Stimulated activated CD4-positive, alpha-beta T cell treated with anti-CD3 and anti-CD28 coated beads, Interleukin-2, amount 100 ng/mL, for 48 hours (primary cell): ENCODE measurements at regions not wholly inside any gene's neighbourhood (a gene's known extent, or its start where the extent isn't known, plus 50 kb on each side); places are given as distances from the start of the nearest gene placed in this dataset.

Experiments
- DNase-seq, 2 donors: peaks; one replicate each; pipeline ENCODE4 v3.0.0-alpha.2; 2020

DNA sequence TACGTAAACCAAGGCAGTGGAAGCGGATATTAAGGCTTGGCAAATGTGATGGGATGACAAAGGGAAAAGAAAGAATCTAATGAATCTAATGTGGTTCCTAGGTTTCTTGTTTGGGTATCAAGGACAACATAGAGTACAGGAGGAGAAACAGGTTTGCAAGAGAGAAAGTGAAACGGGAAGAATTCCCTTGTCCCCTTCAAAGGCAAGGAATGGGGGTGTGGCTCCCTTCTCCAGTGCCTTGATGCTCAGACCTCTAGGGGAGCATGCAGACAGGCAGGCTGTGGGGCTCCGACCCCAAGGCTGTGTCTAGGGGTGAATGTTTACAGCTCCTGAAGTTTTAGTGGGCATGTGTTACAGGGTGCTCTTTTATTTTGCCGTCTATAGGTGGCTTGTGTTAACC lies 317.5 kb upstream of the HSF2 start:
- DNase-seq: no peak

DNA sequence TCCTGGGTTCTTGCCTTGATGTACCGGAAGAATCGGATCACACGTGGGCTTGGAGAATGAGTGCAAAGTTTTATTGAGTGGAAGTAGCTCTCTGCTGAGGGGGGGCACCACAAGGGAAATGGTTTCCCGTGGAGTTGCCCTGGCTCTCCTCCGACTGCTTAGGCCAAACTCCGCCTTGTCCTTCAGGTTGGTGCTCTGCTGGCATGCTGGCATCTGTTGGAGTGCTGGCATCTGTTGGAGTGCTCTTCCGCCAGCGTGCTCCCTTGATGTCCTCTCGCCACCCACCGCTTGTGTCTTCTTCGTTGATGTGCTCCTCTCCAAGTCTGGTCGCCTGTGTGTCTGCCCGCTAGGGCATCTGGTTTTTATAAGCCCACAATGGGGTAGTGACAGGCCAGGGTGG lies 317.1 kb upstream of the HSF2 start:
- DNase-seq: no peak

DNA sequence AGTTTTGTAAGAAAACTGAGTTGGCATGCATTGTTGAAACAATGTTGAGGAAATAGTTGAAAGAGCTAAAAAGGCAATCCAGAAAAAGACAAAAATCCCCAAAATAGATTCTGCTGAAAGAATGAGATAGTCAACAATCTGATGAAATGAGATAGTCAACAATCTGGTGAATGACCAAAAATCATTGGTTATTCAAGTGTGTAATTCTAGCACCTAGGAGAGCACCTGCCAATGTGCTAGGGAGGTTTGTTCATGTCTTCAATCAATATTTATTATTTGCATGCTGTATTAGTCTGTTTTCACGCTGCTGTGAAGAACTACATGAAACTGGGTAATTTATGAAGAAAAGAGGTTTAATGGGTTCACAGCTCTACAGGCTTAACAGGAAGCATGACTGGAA lies 307.1 kb upstream of the HSF2 start:
- DNase-seq: no peak

DNA sequence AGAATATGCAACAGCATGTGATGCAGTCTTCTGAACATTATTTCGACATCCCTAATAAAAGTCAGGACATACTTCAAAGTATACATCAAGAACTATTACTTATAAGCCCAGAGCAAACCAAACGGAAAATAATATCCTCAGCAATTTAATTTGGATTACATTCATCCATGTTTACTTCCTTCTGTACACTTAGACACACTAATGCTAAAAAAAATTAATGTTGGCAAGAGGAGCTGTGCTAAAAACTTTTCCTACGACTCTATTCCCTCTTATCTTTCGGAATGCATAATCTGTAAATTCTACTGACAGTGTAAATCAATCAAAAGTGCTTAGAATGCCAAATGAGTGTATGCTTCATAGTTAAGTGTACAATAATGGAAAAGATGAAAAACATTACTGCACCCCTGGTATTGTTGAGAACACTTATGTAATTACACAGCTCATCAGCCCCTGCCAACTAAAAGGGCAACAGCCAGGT lies 301.2 kb upstream of the HSF2 start:
- no peak for DNase-seq

DNA sequence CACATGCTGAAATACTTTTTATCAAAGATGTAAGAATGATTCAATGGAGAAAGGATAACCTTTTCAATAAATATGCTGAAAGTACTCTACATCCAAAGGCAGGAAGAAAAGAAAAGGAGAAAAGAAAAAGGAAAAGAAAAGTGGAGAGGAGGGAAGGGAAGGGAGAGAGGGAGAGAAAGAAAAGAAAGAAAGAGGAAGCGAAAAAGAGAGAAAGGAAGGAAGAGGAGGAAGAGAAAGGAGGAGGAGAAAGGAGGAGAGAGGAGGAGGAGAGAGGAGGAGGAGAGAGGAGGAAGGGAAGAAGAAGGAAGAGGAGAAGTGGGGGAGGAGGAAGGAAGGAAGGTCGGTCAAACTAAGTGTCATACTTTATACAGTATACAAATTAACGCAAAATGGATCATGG lies 297.4 kb upstream of the HSF2 start:
- no peak for DNase-seq

DNA sequence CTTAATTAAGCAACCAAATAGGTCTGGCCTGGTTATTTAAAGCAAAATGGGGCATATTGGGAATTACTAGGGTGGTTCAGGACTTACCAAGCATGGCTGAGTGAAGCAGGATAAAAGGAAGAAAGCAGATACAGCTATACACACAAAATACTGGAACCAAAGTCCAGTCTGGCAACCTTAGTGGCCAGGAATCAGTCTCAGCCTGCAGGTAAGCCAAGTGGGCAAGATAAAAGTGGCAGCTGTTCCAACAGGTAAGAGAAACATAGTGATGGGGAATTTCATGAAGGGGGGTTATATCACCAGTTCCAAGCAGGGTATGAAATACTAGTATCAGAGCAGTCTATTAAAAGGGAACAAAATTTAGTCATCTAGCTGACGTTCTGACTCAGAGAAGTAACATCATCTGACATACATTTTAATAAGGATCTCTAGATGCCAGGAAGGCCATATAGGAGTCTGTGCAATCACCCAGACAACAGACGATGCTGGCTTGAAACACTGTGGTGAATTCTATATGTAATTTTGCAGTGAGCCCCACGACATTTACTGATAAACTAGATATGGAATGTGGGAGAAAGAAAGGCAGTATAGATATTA lies 292.1 kb upstream of the HSF2 start:
- DNase-seq: no peak

DNA sequence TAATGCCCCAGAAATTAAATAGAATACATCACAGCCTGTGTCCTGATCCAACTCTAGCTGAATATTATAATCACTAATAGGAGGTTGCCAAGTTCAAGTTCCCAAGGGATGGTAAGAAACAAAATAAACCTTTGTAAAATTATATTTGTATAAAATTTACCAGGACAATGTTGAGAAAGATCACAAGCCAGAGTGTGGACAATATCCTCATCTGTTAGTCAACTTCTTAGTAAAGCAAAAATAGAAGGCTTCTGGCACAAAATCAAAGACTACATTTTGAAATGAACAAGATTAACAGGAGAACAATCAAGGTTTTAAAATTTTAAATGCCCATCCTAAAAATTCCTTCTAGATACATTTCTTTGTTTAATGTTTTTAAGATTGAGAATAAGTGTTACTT lies 290.4 kb upstream of the HSF2 start:
- no peak for DNase-seq

DNA sequence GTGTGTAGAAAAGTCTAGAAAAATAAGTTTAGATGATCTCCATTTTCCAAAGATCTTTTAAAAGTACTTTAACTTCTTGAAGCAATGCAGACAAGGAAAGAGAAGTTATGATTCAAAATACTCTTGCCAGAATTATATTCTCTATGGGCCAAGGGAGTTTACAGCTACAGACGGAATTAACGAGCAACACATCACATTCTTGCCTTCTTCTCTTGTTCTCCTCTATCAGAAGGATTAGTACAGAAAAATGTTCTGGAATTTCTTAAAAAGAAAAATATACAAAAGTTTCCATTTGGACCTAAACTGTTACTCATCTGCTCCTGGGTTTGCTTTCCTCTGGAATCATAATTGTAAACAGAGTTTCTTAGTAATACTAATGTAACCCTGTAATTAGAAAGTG lies 284.7 kb upstream of the HSF2 start:
- no peak for DNase-seq

DNA sequence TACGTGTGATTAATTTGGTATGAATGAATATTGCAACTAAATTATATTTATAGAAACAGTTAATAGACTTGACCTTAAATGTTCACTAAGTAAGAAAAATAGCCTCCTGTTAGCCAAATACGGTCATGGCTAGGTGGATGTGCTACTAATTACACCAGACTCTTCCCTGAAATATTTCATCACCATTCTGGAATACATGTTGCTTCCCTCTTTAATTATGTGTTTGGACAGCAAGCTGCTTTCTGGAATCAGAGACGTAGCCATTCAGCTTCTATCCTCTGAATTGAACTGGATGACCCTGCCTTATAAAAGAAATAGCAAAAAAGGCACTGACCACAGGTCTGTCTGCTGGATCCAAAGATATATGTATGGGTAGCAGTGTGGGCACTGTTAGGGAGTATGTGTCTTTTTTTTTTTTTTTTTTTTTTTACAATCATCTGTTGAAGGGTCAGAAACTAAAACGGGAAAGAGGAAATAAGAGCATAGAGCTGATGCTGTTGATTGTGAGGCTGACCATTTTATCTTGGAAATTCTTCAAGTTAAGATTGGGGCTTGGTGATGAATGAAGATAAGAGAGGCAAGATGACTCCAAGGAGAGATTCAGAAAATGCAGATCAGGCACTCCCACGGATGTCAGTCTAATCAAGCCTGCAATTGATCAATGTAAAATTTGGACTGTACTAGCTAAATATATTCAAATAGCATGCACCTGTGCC lies 283.2 kb upstream of the HSF2 start:
- no peak for DNase-seq

DNA sequence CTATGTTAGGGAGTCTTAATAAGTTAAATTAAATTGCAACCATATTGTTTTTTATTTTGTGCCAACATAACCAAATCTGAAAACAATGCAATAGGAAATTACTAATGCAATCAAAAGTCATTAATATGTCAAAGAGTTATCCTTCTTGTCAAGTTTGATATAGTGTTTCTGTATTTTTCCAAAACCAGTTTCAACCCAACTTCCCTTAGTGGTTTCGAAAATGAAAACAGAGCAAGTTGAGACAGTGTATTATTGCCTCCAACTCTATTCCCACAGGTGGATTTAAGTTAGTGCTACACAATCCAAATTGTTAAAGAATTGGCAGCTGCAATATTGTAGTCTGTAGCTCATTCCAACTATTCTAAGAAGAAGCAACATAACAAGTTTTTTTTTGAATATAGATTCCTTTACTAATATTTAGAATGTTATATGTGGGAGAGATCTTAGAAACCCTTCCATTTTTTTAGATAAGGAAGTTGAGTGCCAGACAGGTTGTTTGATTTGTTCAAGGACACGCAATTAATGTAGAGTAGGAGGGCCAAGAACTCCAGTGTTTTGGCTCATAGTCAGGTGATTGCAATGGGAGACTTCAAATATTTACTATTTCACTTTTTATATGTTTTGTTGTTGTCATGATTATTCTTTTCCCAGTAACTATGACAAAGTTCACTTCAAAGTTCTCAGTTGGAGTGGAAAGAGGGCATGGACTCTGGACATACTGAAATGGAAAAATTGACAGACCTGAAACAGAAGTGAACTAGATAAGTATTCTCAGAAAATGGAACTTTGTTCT lies 282.4 kb upstream of the HSF2 start:
- no peak for DNase-seq

DNA sequence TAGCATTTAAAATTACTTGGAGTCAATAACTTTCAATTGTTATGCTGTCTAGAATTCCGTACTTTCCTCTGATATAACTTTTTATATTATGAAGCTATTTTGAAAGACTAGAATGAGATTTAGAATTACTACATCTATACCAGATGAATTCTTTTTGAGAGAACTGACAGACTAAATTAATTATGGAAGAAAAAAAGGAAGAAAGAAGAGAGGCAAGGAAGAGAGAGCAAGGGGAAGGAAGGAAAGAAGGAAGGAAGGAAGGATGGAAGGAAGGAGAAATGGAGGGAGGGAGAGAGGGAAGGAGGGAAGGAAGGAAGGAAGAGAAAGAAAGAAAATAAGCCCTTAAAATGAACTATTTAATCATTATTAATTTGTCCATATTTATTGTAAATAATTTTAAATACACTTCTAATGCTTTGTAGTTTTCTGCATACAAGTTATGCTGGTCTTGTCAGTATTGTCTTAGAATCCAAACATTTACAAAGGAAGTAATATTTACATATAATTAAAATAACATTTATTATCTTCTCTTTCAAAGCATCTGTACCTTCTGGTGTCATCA lies 280.4 kb upstream of the HSF2 start:
- DNase-seq: no peak

DNA sequence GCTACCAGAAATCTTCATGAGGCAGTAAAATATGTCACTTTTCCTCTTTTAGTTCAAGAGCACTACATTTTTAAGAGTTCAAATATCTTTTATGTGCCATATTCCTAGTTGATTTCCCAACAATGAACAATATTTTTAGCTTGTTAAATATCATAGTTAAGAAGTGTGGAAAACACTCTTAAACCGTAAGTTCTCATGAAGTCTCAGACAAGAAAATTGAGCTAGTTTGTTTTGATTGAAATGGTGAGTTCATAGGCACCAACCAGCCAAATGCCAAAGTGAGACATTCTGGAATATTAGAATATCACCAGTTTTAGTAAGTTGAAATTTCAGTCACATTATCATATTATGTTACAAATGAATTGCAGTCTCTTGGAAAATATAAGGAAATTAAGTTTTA lies 277.2 kb upstream of the HSF2 start:
- DNase-seq: no peak

DNA sequence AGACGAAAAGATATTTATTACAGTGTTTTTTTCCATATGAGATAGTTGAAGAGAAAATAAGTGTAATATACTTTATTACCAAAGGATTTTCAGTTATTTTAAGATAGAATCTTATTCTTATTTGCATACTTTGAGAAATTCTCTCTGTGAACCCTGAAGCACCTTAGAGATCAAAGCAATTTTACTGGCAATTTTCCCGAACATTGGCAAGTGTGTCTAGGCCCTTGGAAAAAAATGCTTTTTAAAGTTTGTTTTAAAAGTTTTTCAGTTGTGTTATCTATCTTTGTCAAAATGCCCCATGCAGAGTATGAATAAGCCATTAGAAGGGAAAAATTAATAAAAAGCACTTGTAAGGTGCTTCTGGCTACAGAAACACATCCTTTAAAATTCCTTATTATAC lies 276.8 kb upstream of the HSF2 start:
- DNase-seq: no peak

DNA sequence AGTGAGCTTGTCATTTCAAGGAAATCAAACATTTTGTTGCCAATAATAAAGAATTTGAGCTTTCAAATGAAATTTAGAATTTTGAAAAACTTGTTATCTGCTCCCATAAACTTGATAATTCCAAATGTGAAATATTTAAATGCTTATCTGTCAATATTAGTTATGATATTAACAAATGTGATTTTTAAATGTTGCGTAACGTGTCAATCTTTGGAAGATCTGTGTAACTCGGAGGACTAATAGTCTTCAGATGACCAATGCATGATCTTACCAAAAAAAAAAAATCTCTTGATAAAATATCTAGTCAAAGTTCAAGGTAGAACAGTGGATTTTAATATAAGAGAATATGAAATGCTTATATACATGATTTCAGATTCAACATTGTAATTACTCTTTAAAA lies 274.5 kb upstream of the HSF2 start:
- DNase-seq: no peak

DNA sequence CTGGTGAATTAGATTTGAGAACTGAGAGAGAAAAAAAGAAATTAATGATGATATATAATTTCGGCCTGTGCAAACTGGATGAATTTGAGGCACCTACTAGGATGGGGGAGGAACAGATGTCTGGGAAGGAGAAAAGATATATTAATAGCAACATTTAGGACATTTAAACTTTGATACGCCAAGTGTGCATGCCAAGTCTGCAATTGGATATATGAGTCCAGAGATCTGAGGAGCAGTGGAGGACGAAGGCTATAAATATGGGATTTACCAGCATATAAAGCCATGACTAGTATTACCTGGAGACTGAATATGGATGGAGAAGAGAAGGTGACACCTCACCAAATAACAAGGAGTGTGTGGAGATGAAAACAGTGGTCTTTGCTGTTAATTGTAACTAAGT lies 272.6 kb upstream of the HSF2 start:
- DNase-seq: no peak

DNA sequence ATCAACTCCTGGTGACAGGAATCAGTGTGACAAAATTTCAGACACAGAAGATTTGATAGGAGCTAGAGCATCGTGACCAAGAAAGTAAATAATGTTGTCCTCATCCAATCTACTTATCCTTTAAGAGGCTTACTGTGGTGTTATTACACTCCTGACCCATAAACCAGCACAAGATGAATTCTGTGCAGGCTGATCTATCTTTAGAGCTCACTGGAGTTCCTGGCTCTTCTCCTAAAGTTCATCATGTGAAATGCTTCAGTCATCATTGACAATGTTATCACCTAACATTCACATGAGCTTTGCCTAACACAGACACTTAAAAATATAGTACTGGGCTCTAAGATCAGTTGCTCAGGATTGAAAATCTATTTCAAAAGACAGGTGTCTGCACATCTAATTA lies 271.0 kb upstream of the HSF2 start:
- DNase-seq: no peak

DNA sequence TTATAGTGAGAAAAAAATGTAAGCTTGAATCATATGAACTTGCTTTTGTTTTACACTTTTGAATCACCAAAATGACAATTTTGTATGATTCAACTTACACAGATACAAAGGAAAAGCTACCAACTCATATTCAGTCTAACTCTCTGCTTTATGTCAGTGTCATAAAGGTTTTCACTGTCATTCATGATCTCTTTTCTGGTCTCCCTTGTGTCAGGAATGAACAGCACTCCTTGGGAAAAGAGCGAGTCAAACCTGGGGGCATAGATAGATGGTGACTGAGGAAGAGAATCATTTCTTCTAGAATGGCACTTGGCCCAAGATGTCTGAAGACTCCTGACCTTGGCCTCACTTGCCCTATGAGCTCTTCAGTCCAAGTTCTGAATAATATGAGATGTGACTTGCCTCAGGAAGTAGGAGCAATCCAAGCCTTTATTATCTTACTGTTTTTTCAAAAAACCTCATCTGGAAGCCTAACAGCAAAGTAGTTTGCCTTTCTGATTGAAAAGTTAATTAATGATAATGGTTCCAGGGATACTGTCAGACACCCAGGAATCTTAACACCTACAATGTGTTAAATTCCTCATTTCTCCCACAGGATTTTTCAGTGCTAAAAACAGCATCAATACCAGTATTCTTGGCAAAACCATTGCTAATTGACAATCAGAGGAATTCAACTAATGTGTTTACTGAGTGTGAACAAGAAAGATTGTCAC lies 270.0 kb upstream of the HSF2 start:
- DNase-seq: no peak

DNA sequence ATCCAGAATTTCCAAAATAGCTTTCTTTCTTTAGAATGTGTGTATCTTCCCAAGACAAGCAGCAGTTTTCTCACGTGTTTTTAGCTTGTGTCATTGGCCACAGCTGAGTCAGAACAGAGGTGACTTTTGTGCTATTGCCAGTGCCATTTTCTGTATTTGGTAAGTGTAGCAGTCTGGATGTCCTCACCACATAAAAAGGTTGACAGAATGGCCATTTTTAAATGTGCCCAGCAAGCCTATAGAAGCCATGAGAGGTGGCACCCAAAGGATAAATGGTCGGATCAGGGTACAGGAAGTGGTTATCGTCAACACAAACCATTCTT lies 269.5 kb upstream of the HSF2 start:
- DNase-seq: no peak

DNA sequence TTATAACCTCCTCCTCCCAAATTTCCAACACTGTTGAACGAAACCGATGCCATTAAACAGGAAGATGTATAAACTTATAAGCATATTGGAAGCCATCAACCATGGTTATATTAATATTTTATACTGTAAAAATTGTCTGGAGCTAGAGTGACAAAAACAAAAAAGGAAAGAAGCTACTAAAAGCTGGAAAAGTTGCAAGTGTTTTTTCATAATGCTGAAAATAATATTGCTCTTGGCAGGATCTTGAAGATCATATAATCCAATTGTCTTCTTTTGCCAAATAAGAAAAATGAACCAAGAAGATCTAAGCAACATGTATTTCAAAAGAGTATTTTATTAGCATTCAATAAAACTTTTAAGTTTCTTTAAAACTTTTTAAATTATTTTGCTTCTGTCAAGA lies 268.9 kb upstream of the HSF2 start:
- DNase-seq: no peak

DNA sequence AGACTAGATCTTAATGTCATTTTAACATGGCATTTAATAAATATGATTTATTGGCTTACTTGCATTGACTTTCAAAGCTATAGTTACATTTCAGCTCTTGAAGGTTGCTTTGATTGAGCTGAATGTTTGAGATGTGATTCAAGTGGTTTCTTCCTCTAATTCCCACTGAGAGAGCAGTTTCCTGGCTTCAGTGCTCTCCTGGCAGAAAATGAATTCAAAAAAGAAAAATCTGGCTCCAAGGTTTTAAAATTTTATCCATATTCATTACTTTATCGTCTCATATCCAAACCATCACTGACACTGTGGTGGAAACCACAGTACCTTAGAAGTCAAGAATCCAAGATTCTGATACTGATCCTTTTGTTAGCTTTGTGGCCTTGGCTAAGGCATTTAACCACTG lies 263.1 kb upstream of the HSF2 start:
- no peak for DNase-seq

DNA sequence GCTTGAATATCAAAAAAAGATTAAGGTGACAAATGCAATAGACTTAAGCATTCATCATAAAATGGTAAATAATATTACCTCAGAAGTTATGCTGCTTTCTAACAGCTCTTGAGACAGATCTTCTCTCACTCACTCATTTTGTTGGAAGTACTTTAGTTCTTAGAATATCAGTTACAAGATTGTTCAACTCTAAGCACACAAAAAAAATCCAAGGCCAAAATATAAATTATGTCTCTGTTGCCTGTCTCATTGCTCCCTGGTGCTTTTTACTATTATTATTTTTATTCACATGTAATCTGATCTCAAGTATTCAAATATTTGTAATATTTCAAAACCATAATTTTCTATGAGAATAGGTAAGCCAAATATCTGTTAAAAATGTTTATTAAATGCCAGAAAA lies 259.4 kb upstream of the HSF2 start:
- DNase-seq: no peak

DNA sequence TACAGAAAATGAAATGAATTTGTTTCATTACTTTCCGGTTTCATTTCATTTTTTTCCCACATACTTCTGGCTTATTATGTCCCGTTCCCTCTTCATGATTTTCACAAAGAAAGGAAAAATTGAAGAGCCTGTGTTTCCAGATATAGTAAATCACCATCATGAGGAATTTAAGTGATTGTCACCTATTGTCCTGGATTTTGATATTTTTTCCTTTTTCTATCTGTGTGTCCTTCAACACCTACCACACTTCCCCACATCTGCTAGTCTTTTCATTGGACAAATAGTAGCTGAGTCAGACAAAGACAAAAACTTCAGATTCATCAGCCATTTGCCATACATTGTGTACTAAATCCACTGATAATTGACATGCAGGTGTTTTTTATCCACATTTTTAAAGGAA lies 258.2 kb upstream of the HSF2 start:
- DNase-seq: no peak

DNA sequence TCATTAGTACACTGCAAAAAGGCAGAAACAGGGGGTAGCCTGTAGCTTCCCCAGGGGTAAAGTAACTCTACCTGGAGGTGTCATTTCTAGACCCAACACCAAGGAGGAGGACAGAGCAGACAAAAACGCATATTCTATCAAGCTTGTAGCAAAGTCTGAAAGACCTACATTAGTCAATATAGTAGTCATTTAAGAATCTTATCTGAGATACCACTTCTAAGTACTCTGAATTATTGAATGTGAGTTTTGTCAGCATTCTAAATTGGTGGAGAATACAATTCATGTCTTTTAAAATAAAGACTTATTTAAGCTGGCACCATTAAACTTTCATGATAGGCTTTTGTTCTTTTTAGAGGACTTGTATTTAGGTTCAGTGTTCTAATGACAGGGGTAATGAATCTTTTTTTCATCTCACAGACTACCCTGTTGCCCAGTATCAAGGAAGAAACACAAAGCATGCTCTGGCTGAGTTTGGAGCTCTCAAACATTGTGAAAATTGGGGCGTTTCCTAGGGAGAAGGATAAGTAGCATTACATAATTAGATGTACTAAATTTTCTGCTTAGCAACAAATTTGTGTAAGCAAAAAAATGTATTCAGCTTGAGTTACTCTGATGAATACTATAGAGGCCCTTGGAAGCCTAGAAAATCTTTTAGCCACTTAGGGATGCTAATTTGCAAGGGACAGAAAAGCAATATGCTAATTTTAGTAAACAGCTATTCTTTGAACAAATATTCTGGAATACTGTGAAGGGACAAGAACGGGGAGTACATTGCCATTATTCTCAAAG lies 255.4 kb upstream of the HSF2 start:
- DNase-seq: no peak
